AML-193 (cell line): ENCODE measurements at regions not wholly inside any gene's neighbourhood (a gene's known extent, or its start where the extent isn't known, plus 50 kb on each side); places are given as distances from the start of the nearest gene placed in this dataset.
A peak's percentile ranks its signal among the peaks of the same experiment; 100 is the strongest.

ENCODE experiments used
- DNase-seq, 2 experiments: peaks; one replicate each; lab custom pipeline; 2025; lab: John Stamatoyannopoulos, UW

- DNase-seq, result no peak
Observed at GRCh38 chr22:23409976-23410375, 170.1 kb downstream of the IGLL1 start.

GRCh38 chr22:23408321-23408720 lies 171.8 kb downstream of the IGLL1 start:
- no peak for DNase-seq

- DNase-seq, result no peak
Observed at GRCh38 chr22:23405366-23405851, 174.7 kb downstream of the IGLL1 start.

DNA sequence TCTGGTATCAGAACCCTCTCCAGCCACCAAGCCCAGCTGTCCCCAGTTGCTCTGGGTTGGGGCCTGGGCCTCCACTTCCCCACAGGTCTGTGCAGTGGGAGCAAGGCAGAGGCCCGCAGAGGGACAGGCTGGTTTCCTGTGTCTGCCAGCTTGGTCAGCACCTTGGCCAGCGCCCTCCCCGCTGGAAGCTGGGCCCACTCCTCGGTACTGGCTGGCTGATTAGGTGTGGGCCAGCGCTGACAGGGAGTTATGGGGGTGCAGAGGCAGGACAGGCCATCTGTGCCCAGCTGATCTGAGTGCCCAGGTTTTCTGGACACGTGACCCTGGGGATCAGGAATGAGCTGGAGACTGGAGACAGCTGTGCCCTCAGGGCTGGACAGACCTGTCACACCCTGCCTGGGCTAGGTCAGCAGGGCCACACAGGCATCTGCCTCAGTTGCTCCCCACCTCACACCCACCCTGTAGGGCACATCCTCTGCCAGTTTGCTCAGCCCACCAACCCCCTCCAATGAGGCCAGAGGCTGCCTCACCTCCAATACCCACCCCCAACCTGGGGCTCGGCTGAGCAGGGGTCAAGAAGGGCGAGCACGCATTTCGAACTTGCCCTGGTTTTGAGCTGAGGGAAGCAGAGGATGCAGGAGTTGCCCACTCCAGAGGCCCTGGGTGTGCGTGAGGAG lies 175.3 kb downstream of the IGLL1 start:
- DNase-seq, result no peak

DNA sequence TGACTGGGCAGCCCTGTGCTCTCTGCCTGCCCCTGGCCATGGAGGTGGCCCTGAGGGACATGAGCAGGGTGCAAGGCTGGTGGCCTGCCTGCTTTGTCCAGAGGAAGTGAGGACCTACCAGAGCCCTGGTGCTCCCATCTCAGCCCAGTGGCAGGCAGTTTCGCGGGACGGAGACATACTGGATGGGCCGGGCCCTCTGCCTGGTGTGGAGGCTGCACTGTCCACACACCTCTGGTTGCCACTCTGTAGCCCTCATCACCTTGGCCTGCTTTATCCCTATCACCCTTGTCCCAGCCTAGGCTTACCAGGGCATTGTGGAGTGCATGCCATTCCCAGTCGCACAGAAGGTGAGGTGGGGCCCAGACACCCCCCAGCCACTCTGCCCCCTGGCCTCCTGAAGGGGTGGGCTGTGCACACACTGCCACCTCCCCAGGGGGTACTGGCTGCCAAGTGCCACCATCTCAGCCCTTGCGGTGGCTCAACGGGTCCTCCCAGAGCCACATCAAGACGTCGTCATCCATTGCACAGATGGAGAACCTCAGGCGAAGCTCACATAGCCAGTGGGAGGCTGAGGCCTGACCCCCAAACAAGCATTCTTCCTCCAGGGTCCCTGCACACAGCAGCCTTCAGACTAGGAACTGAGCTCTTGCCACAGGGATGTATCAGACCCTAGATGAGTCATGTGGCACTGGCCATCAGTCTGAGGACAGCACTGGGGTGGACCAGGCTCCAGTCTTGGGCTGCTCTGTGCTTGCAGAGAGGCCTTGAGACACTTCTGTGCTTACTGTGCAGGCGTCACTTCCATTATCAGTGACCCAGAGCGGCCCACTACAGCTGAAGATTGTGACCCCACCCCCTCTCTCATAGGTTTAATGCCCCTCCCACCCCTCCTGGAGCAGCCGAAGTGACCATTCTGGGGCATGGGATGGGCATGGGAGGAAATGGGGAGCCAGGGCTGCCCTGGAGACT lies 176.1 kb downstream of the IGLL1 start:
- DNase-seq, result no peak

DNA sequence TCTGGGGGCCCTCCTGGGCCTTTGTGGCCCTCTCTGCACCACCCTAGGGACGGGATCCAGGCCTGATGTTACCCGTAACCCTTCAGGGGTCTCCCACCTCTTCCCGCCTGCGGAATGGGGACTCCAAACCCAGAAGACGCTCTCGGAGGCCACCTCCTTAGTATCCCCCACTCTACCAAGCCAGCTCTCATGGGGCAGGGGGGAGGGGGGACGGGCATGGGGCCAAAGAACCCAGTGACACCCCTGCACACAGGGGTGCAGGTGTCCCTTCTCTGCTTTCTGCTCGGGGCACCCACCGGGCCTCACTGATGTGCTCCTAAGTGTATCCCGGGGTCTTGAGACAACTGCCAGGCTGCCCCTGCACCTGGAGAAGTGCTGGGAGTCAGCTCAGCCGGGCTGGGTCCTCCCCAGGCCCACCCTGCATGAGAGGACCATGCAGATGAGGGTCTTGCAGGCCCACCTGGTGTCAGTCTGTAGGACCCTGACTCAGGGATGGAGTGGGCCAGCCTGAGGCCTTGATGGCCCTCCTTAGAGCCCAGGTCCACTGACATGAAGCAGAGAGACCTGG lies 176.9 kb downstream of the IGLL1 start:
- DNase-seq, result no peak

GRCh38 chr22:23402275-23403151 lies 177.6 kb downstream of the IGLL1 start:
- peak; percentile 21 to 23 for DNase-seq

DNA sequence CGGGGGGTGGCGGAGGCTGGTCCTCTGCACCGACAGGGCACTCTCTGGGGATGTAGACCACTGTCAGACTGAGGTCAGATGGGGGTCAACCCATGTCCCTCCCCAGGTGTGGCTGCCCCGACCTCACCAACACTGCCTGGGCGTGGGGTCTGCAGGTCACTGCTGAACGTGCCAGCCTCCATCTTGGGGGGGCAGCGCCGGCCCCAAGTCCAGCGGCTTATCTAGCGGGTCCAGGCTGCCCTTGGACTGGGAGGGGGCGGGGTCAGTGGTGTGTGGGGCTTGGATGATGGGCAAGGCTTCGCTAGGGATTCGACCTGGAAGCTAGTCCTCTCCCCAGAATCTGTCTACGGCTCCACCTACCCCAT lies 178.2 kb downstream of the IGLL1 start:
- no peak for DNase-seq

GRCh38 chr22:23401111-23401909 lies 178.8 kb downstream of the IGLL1 start:
- no peak for DNase-seq

GRCh38 chr22:23400286-23400981 lies 179.7 kb downstream of the IGLL1 start:
- no peak for DNase-seq

DNA sequence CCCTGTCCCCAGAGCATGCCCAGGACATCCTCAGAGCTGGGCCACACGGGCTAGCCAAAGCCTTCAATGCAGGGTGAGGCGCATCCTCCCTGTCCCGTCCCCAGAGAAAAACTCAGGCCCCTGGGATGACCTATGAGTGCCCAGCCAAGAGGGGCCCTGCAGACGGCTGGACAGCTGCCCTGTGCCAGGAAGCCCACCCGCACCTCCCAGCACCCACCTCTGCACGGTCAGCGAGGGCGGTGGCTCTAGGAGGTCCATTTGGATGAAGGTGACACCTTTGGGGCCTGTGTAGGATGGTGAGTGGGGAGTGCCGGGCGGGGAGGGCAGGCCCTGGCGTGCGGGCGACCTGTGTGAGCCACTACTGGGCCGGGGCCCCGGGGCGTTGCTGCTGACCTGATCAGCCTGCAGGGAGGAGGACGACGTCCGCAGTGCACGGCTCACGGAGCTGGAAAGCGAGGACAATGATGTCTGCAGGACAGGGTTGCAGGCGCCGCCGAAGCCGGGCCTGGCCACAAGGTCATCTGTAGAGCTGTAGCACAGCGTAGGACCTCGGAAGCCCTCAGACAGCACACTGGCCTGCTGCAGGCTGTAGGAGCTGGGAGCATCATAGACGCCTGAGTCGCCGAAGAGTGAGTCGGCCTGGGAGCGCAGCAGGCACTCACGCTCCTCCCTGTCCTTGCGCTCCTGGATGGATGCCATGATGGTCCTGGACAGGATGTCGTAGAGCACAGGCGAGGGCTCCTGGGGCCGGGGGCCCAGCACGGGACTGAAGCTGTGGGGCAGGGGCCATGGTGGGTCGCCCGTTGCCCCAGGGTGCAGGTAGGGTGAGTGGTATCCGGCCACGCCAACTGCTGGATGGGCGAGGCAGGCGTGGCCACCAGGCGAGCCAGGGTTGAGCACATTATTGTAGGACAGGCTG lies 180.5 kb downstream of the IGLL1 start:
- no peak for DNase-seq

GRCh38 chr22:23398701-23399366 lies 181.3 kb downstream of the IGLL1 start:
- DNase-seq, result no peak

DNA sequence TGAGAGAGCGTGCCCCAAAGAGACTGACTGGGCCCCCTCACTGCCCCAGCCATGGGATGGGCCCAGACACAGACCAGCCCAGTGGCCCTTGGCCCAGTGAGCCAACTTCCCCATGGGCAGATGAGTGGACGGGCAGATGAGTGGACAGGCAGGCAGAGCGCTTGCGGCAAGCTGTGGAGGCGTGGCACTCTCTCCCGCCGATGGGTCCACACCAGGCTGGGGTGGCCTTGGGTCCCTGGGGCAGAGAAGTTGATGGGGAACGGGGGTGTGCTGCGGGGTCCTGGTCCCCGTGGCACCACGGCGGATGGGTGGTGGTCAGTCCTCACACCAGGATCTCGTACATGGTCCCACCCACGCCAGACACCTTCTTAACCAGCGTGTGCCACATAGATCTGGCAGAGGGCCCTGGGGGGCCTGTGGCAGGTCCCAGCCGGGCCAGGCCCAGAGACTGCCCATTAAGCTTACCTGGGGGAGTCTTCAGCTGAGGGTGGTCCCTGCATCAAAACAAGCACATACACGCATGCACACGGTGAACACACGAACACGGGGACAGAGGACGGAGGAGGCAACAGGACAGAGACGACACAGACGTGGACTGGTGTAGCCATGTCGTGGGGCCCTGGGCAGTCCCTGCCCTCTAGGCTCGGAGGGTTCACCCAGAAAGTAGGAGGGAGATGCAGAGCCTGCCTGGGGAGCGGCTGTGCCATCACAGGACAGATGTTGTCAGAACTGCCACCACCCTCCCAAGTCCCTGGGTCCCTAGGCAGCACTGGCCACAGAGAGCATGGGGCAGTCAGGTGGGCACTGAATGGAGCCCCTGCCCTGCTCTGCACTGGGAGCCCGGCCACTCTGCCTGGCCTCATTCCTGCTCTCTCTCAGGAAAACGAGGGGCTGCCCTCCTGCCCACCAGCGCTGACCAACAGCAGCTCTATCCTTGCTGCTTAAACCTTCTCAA lies 182.2 kb downstream of the IGLL1 start:
- no peak for DNase-seq

GRCh38 chr22:23397008-23397612 lies 183.0 kb downstream of the IGLL1 start:
- no peak for DNase-seq

DNA sequence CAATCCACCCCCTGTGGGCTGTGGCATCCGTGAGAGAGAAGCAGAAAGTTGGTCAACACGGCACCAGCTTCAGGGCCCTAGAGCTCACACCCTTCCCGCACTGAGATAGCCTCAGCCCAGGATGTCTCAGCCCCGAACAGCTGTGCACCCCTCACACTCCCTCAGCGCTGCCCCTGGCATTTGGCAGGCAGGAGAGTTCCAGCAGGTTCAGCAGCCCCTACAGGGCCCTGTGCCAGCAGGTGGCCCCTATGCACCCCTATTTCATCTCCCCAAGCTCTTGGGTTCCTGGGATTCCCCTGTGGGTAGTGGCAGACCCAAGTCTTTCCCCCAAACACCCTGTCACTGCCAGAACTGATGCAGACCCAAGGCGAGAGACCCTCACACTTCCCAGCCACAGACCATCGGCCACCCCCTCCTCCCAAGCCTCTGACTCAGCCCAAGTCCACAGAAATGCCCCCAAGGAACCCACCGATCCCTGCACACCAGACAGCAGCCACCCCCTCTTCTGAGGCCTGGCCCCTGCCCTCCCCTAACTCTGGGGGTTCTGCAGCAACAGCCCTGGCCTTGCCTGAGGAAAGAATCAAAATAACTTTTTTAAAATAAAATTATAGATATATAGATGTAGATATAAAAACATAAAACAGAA lies 183.6 kb downstream of the IGLL1 start:
- no peak for DNase-seq

DNA sequence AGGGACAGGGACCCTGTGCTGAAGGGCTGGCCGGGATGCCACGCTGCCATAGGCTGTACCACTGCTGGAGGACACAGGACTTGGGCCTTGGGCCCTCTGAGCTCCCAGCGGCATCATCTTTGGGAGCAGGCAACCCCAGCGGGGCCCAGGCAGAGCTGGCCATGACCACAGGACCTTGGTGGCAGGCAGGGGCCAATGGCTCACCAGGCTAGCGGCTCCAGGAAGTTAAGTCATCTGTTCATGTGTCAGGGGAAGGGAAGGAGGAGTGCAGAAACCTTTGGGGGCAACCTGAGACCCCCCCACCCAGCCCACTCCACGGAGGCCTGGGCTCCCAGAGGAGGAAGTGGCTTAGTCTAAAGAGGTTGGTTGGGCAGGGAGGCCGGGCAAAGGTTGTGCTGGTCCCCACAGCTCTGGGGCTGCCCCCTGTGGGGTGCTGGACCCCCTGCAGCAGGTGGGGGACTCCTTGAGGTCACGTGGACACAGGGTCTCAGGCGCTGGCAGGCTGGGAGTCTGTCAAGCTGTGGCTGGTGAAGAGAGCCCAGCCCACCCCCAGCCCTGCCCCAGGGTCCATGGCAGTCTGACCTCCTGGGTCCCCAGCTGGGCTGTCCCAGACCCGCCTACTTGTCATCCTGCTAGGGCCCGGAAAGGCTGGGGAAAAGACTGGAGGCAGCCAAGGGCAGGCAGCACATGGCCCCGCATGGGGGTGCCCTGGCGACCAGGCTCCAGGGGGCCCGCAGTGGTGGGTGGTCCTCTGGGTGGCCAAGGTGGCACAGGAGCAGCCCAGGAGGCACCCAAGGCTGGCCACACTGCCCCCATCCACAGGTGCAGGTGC lies 184.3 kb downstream of the IGLL1 start:
- no peak for DNase-seq
